Right lobe of liver (tissue), 6 donors: ENCODE measurements at regions not wholly inside any gene's neighbourhood (a gene's known extent, or its start where the extent isn't known, plus 50 kb on each side); places are given as distances from the start of the nearest gene placed in this dataset.

ENCODE experiments used
- ATAC-seq, 4 donors: fragments of 200-7000 bp; cut with Tn5 transposase; one replicate each; pipeline ENCODE4 v1.9.1; 2020; ENCODE audit warnings: mild to moderate bottlenecking in 4 of 4, moderate library complexity in 4 of 4
- DNase-seq, 3 donors: peaks; one replicate each; pipeline ENCODE4 v3.0.0-alpha.2; 2020
- H3K27ac ChIP-seq, 3 donors: fragments of 200-600 bp; one replicate each; pipeline ENCODE4 v1.8.0; 2022
- H3K27me3 ChIP-seq, 2 donors: fragments of 200-600 bp; one replicate each; pipeline ENCODE4 v1.8.0; 2022
- H3K36me3 ChIP-seq, 4 donors: fragments of 200-600 bp; sonication (generic) in 1 of 4; one replicate each; pipeline versions ENCODE4 v1.5.1 to v1.8.0; 2017 to 2022; ENCODE audit warnings: control low read depth in 1 of 4
- H3K4me1 ChIP-seq, 4 donors: fragments of 200-600 bp; sonication (generic) in 1 of 4; one replicate each; pipeline versions ENCODE4 v1.5.1 to v1.8.0; 2017 to 2022; ENCODE audit warnings: control low read depth in 1 of 4
- H3K4me3 ChIP-seq, 3 donors: fragments of 200-600 bp; one replicate each; pipeline ENCODE4 v1.8.0; 2022
- H3K9me3 ChIP-seq, 4 donors: fragments of 200-600 bp; sonication (generic) in 1 of 4; one replicate each; pipeline versions ENCODE4 v1.5.1 to v1.8.0; 2017 to 2022; ENCODE audit warnings: control low read depth in 1 of 4
- POLR2A ChIP-seq: fragments of 450-650 bp; IDR thresholded peaks from one replicate; pipeline ENCODE4 v1.6.1; 2017; ENCODE audit warnings: antibody characterized with exemption, mild to moderate bottlenecking
- WGBS: methylation state at CpG from one replicate; pipeline ENCODE4 v1.1.6; 2018; ENCODE audit warnings: low coverage, low lambda C conversion rate; ENCODE audit not compliant: insufficient coverage; ENCODE audit errors: missing lambda C conversion rate; 5-methylcytosine and 5-hydroxymethylcytosine counted together
- intact Hi-C, 2 donors: fragments of 100-400 bp; cut with DNase I; formaldehyde crosslinking; loops; one replicate each; pipeline versions ENCODE4 v1.11.2 to v1.14.1; 2022
- TF ChIP-seq, protein P1 (sequence below), 4 donors: fragments of 200-600 bp in 3 of 4; fragments of 450-650 bp in 1 of 4; IDR thresholded peaks; one replicate each; pipeline versions ENCODE4 v1.5.1 to v1.8.0; 2016 to 2022; ENCODE audit warnings: antibody characterized with exemption in 4 of 4, mild to moderate bottlenecking in 2 of 4
- donor health status: DM: no; HTN: yes; CAD: no.
- donor health status: DM: no; HTN: no; CAD: no.
- donor health status: DM: no; HTN: no; CAD: no.
- donor health status: DM: no; HTN: yes; CAD: no.
- donor health status: DM: no; HTN: yes; CAD: no.

DNA sequence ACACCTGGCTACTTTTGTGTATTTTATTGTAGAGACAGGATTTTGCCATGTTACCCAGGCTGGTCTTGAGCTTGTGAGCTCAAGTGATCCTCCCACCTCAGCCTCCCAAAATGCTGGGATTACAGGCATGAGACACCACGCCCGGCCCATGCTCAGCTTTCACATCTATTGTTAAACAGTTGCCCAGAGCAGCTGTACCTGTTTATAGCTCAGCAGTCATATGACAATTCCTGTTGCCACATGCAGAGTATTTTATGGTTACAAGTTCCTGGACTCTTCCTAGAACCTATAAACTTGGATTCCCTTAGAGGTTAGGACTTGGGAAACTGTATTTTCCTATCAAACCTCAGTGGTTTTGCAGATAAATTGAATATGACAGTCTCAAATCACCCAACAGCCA lies 188.3 kb upstream of the KCNG1 start:
- no peak for TF ChIP-seq POLR2A
- TF ChIP-seq, protein P1, sequence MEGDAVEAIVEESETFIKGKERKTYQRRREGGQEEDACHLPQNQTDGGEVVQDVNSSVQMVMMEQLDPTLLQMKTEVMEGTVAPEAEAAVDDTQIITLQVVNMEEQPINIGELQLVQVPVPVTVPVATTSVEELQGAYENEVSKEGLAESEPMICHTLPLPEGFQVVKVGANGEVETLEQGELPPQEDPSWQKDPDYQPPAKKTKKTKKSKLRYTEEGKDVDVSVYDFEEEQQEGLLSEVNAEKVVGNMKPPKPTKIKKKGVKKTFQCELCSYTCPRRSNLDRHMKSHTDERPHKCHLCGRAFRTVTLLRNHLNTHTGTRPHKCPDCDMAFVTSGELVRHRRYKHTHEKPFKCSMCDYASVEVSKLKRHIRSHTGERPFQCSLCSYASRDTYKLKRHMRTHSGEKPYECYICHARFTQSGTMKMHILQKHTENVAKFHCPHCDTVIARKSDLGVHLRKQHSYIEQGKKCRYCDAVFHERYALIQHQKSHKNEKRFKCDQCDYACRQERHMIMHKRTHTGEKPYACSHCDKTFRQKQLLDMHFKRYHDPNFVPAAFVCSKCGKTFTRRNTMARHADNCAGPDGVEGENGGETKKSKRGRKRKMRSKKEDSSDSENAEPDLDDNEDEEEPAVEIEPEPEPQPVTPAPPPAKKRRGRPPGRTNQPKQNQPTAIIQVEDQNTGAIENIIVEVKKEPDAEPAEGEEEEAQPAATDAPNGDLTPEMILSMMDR (IDR thresholded peaks at IDR 0.05), result no peak
- intact Hi-C loops, result no loop called here
- DNase-seq, result no peak
- no peaks in the 10 kb centered on the region for H3K9me3 ChIP-seq
- ATAC-seq, result no peak
- no peaks in the 10 kb centered on the region for H3K27me3 ChIP-seq
- no peaks in the 10 kb centered on the region for H3K36me3 ChIP-seq
- WGBS, result 73% methylated on average over 2 of the region's 2 CpGs
- H3K27ac ChIP-seq, result no peak overlapping the region
- no peaks in the 10 kb centered on the region for H3K4me1 ChIP-seq
- H3K4me3 ChIP-seq, result no peak overlapping the region

DNA sequence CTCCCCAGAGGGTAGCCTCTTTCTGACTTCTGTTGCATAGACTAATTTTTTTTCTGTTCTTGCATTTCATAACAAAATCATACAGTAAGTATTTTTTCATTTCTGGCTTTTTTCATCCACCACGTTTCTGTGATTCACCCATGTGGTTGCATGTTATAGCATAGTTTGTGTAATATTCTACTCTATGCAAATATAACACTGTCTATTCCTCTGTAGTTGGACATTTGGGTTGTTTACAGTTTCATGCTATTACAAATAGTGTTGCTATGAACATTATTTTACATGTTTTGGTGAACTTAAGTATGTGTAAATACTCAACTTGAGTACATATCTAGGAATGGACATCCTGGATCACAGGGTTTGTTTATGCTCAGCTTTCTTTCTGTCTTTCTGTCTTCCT lies 187.2 kb upstream of the KCNG1 start:
- Histone ChIP-seq H3K4me3 (no peak overlapping the region), H3K27ac (no peak overlapping the region), H3K4me1 (no peaks in the 10 kb centered on the region), H3K9me3 (no peaks in the 10 kb centered on the region), H3K27me3 (no peaks in the 10 kb centered on the region), H3K36me3 (no peaks in the 10 kb centered on the region)
- no peak for DNase-seq
- ATAC-seq, result no peak
- intact Hi-C loops, result no loop called here
- TF ChIP-seq, protein P1 (IDR thresholded peaks at IDR 0.05), result no peak
- no peak for TF ChIP-seq POLR2A
- WGBS, result 32% methylated on average over 1 of the region's 1 CpG

DNA sequence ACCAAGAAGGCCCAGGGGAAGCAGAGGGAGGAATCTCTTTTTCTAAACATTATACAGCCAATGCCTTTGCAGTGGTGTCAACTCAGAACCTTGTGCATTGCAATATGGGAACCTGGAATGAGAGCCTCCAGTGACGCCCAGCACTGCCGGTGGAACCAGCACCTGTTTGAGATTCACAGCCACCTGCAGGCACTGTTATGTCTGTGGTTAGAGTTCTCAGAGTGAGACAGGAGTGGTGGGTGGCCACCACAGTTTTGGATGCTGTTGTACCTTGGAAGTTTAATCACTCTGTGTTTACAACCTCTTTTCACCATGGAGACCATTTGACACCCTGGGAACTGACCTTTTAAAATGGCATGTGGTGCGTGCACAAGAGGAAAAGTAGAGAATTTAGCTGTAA lies 185.3 kb upstream of the KCNG1 start:
- WGBS, result 57% methylated on average over 3 of the region's 3 CpGs
- TF ChIP-seq, protein P1 (IDR thresholded peaks at IDR 0.05), result no peak
- TF ChIP-seq POLR2A, result no peak
- intact Hi-C loops, result no loop called here

DNA sequence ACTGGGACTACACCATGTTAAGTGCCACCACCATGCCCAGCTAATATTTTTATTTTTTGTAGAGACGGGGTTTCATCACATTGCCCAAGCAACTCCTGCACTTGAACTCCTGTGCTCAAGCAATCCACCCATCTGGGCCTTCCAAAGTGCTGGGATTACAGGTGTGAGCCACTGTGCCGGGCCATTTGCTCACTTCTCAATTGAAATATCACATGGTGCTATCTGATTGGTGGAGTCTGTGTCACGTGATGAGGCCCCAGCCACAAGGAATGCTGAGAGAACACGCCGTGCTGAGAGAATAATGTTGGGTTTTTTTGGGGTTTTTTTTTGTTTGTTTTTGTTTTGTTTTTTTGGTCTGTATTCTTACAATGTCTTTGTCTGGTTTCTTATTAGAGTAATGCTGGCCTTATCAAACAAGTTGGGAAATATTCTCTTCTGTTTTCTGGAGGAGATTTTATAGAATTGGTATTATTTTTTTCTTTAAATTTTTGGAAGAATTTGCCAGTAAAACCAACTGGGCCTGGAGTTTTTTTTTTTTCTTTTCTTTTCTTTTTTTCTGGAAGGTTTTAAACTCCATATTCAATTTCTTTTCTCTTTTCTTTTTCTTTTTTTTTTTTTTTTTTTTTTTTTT lies 183.2 kb upstream of the KCNG1 start:
- Histone ChIP-seq H3K27ac (no peak overlapping the region), H3K4me1 (no peaks in the 10 kb centered on the region), H3K9me3 (no peaks in the 10 kb centered on the region), H3K27me3 (no peaks in the 10 kb centered on the region), H3K4me3 (no peak overlapping the region), H3K36me3 (no peaks in the 10 kb centered on the region)
- ATAC-seq, result no peak
- no peak for DNase-seq
- intact Hi-C loops, result no loop called here
- 92% methylated on average over 2 of the region's 5 CpGs for WGBS
- TF ChIP-seq, protein P1 (IDR thresholded peaks at IDR 0.05), result no peak
- TF ChIP-seq POLR2A, result no peak

More for the DNA sequence above, 185.3 kb upstream of the KCNG1 start:
- H3K4me1 ChIP-seq, result no peaks in the 10 kb centered on the region
- H3K4me3 ChIP-seq, result no peak overlapping the region
- no peaks in the 10 kb centered on the region for H3K9me3 ChIP-seq
- no peaks in the 10 kb centered on the region for H3K36me3 ChIP-seq
- no peak for ATAC-seq
- no peak for DNase-seq
- no peak overlapping the region for H3K27ac ChIP-seq
- no peaks in the 10 kb centered on the region for H3K27me3 ChIP-seq

DNA sequence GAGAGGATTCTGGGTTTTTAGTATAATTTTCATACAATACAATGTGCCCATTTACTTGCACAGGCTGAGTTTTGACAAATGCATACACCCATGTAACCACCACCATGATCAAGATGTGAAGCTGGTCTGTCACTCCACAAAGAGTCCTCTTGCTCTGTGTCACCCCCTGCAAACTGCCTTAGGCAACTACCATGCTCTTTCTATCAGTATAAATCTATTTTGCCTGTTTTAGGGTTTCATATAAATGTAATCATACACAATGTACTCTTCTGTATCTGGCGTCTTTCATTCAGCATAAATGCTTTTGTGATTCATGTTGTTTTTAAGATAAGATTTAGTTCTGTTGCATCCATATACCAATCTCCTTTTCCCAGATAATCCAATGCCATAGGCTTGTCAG lies 181.9 kb upstream of the KCNG1 start:
- no peak overlapping the region for H3K27ac ChIP-seq
- no peaks in the 10 kb centered on the region for H3K27me3 ChIP-seq
- no peak for TF ChIP-seq POLR2A
- TF ChIP-seq, protein P1 (IDR thresholded peaks at IDR 0.05), result no peak
- intact Hi-C loops, result no loop called here
- no peak for ATAC-seq
- no peaks in the 10 kb centered on the region for H3K36me3 ChIP-seq
- DNase-seq, result no peak
- H3K4me1 ChIP-seq, result no peaks in the 10 kb centered on the region
- H3K4me3 ChIP-seq, result no peak overlapping the region
- no peaks in the 10 kb centered on the region for H3K9me3 ChIP-seq
- 27% methylated on average over 1 of the region's 1 CpG for WGBS
